Colonic mucosa (tissue), 4 donors: ENCODE measurements at regions not wholly inside any gene's neighbourhood (a gene's known extent, or its start where the extent isn't known, plus 50 kb on each side); places are given as distances from the start of the nearest gene placed in this dataset.

ENCODE experiments used
- DNase-seq: peaks from one replicate; pipeline ENCODE4 v3.0.0-alpha.2; 2020
- H3K27ac ChIP-seq: fragments of 200-600 bp; one replicate; pipeline ENCODE4 v1.8.0; 2021
- H3K27me3 ChIP-seq: fragments of 200-600 bp; one replicate; pipeline ENCODE4 v1.8.0; 2021
- H3K36me3 ChIP-seq: fragments of 200-600 bp; one replicate; pipeline ENCODE4 v1.8.0; 2021
- H3K4me1 ChIP-seq: fragments of 200-600 bp; one replicate; pipeline ENCODE4 v1.8.0; 2021; ENCODE audit warnings: mild to moderate bottlenecking
- H3K4me3 ChIP-seq: fragments of 200-600 bp; one replicate; pipeline ENCODE4 v1.8.0; 2021
- H3K9ac ChIP-seq, 2 donors: one replicate each; pipeline ENCODE4 v1.7.0; 2013; ENCODE audit warnings: control low read depth in 2 of 2, low read depth in 2 of 2, low read length in 2 of 2
- H3K9me3 ChIP-seq: fragments of 200-600 bp; one replicate; pipeline ENCODE4 v1.8.0; 2021
- intact Hi-C: fragments of 100-400 bp; cut with DNase I; formaldehyde crosslinking; loops from one replicate; pipeline ENCODE4 v1.14.1; 2022
- TF ChIP-seq, protein P1 (sequence below): fragments of 200-600 bp; IDR thresholded peaks from one replicate; pipeline ENCODE4 v1.8.0; 2022; ENCODE audit warnings: antibody characterized with exemption, mild to moderate bottlenecking
- donor health status: healthy.
- donor health status: DM: no; HTN: no; CAD: no.
- donor health status: DM: no; HTN: no; CAD: no.

DNA sequence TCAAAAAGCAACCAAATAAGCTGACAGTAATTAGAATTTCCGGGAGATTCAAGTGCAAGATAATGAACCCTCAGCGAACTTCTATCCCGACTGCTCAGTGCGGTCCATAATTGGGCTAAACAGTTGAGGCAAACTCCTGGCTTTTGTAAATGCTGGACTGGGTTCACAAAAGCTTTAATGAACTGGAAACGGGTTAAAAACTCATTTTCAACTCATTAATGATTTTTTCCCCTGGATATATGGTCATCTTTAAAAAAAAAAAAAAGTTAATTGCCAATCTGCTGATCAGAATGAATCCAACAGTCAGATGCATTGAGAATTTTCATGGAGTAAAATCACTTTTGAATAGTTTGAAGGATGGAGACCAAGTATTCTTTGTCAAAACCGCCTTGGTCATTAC lies 79.5 kb upstream of the WWC1 start:
- DNase-seq, result no peak
- Histone ChIP-seq H3K9me3 (no peaks in the 10 kb centered on the region), H3K36me3 (no peaks in the 10 kb centered on the region), H3K4me3 (no peak overlapping the region), H3K27ac (no peak overlapping the region), H3K9ac (no peak overlapping the region), H3K27me3 (no peaks in the 10 kb centered on the region), H3K4me1 (no peaks in the 10 kb centered on the region)
- TF ChIP-seq, protein P1, sequence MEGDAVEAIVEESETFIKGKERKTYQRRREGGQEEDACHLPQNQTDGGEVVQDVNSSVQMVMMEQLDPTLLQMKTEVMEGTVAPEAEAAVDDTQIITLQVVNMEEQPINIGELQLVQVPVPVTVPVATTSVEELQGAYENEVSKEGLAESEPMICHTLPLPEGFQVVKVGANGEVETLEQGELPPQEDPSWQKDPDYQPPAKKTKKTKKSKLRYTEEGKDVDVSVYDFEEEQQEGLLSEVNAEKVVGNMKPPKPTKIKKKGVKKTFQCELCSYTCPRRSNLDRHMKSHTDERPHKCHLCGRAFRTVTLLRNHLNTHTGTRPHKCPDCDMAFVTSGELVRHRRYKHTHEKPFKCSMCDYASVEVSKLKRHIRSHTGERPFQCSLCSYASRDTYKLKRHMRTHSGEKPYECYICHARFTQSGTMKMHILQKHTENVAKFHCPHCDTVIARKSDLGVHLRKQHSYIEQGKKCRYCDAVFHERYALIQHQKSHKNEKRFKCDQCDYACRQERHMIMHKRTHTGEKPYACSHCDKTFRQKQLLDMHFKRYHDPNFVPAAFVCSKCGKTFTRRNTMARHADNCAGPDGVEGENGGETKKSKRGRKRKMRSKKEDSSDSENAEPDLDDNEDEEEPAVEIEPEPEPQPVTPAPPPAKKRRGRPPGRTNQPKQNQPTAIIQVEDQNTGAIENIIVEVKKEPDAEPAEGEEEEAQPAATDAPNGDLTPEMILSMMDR, result no peak
- intact Hi-C loops, result no loop called here

DNA sequence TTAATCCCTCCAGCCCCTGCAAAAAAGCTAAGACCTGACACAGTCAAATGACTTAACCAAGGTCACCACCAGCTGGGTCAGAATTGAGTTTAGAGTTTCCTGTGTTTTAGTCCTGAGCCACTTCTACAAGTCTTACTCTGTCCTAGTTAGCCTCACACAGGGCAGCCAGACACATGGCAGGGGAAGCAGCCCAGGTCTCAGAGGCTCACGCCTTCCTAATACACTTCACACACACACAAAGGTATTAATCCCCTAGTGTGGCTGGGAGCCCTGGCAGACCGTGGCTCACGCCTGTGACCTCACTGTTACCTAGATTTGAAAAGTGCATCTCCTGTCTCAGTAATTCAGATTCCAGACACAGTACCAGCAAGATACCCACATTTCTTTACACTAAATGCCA lies 77.4 kb upstream of the WWC1 start:
- Histone ChIP-seq H3K9ac (no peak overlapping the region), H3K9me3 (no peaks in the 10 kb centered on the region), H3K36me3 (no peaks in the 10 kb centered on the region), H3K27me3 (no peaks in the 10 kb centered on the region), H3K27ac (no peak overlapping the region), H3K4me1 (no peaks in the 10 kb centered on the region), H3K4me3 (no peak overlapping the region)
- DNase-seq, result no peak
- TF ChIP-seq, protein P1, result no peak
- intact Hi-C loops, result no loop called here

DNA sequence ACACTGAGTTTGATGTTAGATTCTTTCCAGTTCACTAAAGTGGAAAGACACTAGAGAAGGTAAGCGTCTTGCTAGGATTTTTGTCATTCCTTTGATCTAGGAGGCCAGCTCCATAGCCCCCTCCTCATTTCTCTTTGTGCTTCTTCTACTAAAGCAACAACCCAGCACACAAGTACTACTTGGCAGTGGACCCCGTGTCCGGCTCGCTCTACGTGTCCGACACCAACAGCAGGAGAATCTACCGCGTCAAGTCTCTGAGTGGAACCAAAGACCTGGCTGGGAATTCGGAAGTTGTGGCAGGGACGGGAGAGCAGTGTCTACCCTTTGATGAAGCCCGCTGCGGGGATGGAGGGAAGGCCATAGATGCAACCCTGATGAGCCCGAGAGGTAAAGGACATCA lies 76.6 kb upstream of the WWC1 start:
- H3K36me3 ChIP-seq, result no peaks in the 10 kb centered on the region
- TF ChIP-seq, protein P1, result no peak
- H3K9me3 ChIP-seq, result no peaks in the 10 kb centered on the region
- H3K27ac ChIP-seq, result no peak overlapping the region
- H3K4me3 ChIP-seq, result no peak overlapping the region
- intact Hi-C loops, result no loop called here
- DNase-seq, result no peak
- no peak overlapping the region for H3K9ac ChIP-seq
- no peaks in the 10 kb centered on the region for H3K4me1 ChIP-seq
- H3K27me3 ChIP-seq, result no peaks in the 10 kb centered on the region

DNA sequence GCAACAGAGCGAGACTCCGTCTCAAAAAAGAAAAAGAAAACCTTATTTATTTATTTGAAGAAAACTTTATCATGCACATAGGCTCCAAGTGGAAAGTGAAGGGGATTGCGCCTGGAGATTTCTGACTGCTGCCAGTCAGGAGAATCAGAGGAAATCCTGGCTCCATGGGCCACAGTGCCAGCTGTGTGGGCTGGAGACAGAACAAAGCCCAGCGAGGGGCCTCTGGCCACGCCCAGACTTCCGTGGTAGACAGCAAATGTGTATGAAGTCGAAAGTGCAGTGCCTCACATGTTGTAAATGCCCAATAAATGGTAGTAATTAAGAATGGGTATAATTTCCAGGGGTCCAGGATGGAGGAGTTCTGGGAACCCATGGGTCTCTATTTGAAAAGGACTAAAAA lies 75.8 kb upstream of the WWC1 start:
- intact Hi-C loops, result no loop called here

DNA sequence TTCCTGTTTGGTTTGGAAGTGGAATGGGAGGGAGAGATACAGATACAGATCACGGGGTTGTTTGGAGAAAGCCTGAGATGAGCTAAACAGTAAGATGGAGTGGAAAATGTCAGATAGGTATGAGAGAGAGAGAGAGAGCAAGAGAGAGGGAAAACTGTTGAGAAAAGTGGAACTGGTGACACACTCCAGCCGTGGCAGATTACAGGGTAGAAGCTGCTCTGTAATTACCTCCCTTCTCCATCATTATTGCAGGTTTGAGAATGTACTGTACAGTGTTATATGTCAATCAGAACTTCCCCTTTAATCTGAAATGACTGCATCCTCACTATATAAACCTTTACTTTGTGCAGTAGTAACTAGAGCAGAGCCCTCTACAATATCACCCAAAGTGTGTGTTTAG lies 74.5 kb upstream of the WWC1 start:
- DNase-seq, result no peak
- Histone ChIP-seq H3K4me1 (no peaks in the 10 kb centered on the region), H3K27ac (no peak overlapping the region), H3K4me3 (no peak overlapping the region), H3K9me3 (no peaks in the 10 kb centered on the region), H3K27me3 (no peaks in the 10 kb centered on the region), H3K9ac (no peak overlapping the region), H3K36me3 (no peaks in the 10 kb centered on the region)
- intact Hi-C loops, result no loop called here
- TF ChIP-seq, protein P1, result no peak

More for the DNA sequence above, 75.8 kb upstream of the WWC1 start:
- Histone ChIP-seq H3K9me3 (no peaks in the 10 kb centered on the region), H3K4me3 (no peak overlapping the region), H3K27me3 (no peaks in the 10 kb centered on the region), H3K27ac (no peak overlapping the region), H3K9ac (no peak overlapping the region), H3K36me3 (no peaks in the 10 kb centered on the region), H3K4me1 (no peaks in the 10 kb centered on the region)
- DNase-seq, result no peak
- TF ChIP-seq, protein P1, result no peak

DNA sequence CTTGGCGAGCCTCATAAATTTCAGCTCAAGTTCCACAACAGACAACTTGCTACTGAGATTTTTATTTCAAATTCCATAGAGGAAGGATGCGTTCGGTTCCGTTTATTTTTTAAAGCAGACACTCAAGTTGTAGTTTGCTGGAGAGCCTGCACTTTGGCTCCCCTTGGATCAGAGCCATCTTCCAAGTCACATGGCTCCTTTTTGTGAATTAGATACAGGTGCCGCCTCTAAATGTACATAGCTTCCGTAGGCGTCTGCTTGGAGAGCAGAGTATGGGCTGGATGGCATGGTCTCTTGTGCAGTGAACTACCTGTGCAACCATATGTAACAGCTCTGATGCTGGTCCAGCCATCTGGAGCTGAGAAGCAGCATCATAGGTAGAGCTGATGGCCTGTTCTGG lies 73.9 kb upstream of the WWC1 start:
- no peak overlapping the region for H3K4me3 ChIP-seq
- no peaks in the 10 kb centered on the region for H3K36me3 ChIP-seq
- no peaks in the 10 kb centered on the region for H3K27me3 ChIP-seq
- H3K9ac ChIP-seq, result no peak overlapping the region
- DNase-seq, result peak; percentile 54
- no peak overlapping the region for H3K27ac ChIP-seq
- no peaks in the 10 kb centered on the region for H3K9me3 ChIP-seq
- intact Hi-C loops, result no loop called here
- no peaks in the 10 kb centered on the region for H3K4me1 ChIP-seq
- TF ChIP-seq, protein P1, result no peak
